ENCODE measurements at regions not wholly inside any gene's neighbourhood (a gene's known extent, or its start where the extent isn't known, plus 50 kb on each side); places are given as distances from the start of the nearest gene placed in this dataset.
"Not testable (repeated sequence)": the region's sequence is repeated elsewhere in the genome, so short reads cannot be mapped to it uniquely, and the experiment has no call there.

GRCh38 chr3:115292677-115293165, 145.6 kb upstream of the ZBTB20 start:
- FAIRE-seq (no peak), DNase-seq (ENCODE audit: insufficient read length, low spot score) (no peak)
- no peak for TF ChIP-seq CTCF (IDR thresholded peaks at IDR 0.05; ENCODE audit: insufficient read depth, missing control alignments)

GRCh38 chr3:115293321-115293720, 146.2 kb upstream of the ZBTB20 start:
- no peak for TF ChIP-seq CTCF (IDR thresholded peaks at IDR 0.05; ENCODE audit: insufficient read depth, missing control alignments)
- DNase-seq (ENCODE audit: insufficient read length, low spot score) = no peak
- FAIRE-seq = no peak

GRCh38 chr3:115301364-115301860, 154.3 kb upstream of the ZBTB20 start:
- FAIRE-seq (no peak), DNase-seq (ENCODE audit: insufficient read length, low spot score) (no peak)
- no peak for TF ChIP-seq CTCF (IDR thresholded peaks at IDR 0.05; ENCODE audit: insufficient read depth, missing control alignments)

- not testable (repeated sequence) for FAIRE-seq; DNase-seq (ENCODE audit: insufficient read length, low spot score)
Measured at GRCh38 chr3:115317953-115318352, 170.9 kb upstream of the ZBTB20 start.

- FAIRE-seq (no peak), DNase-seq (ENCODE audit: insufficient read length, low spot score) (no peak)
- TF ChIP-seq CTCF (IDR thresholded peaks at IDR 0.05; ENCODE audit: insufficient read depth, missing control alignments) = no peak
Measured at GRCh38 chr3:115321400-115321805, 174.3 kb upstream of the ZBTB20 start.

- DNase-seq (ENCODE audit: insufficient read length, low spot score) (no peak), FAIRE-seq (no peak)
- no peak for TF ChIP-seq CTCF (IDR thresholded peaks at IDR 0.05; ENCODE audit: insufficient read depth, missing control alignments)
Measured at GRCh38 chr3:115322901-115323300, 175.8 kb upstream of the ZBTB20 start.

GRCh38 chr3:115323380-115323779, 176.3 kb upstream of the ZBTB20 start:
- TF ChIP-seq CTCF (IDR thresholded peaks at IDR 0.05; ENCODE audit: insufficient read depth, missing control alignments) = no peak
- no peak for FAIRE-seq
- no peak for DNase-seq (ENCODE audit: insufficient read length, low spot score)

- TF ChIP-seq CTCF (IDR thresholded peaks at IDR 0.05; ENCODE audit: insufficient read depth, missing control alignments) = no peak
- FAIRE-seq = no peak
- DNase-seq (ENCODE audit: insufficient read length, low spot score) = no peak
Measured at GRCh38 chr3:115324056-115324455, 177.0 kb upstream of the ZBTB20 start.

Data from D721Med (cell line).